H1 (cell line): ENCODE measurements at regions not wholly inside any gene's neighbourhood (a gene's known extent, or its start where the extent isn't known, plus 50 kb on each side); places are given as distances from the start of the nearest gene placed in this dataset.

Experiments used
- CEBPB ChIP-seq: IDR thresholded peaks from 2 replicates; pipeline ENCODE4 v1.6.1; 2012; ENCODE audit warnings: low read depth, low read length
- CHD2 ChIP-seq: IDR thresholded peaks from 2 replicates; pipeline ENCODE4 v1.6.1; 2012; ENCODE audit warnings: low read length, improper control_type of control experiment
- E2F6 ChIP-seq: IDR thresholded peaks from 2 replicates; pipeline ENCODE4 v1.6.1; 2012; ENCODE audit warnings: inconsistent platforms
- EGR1 ChIP-seq: IDR thresholded peaks from 2 replicates; pipeline ENCODE4 v1.6.1; 2011; ENCODE audit warnings: low read depth, low read length, borderline replicate concordance
- RNF2 ChIP-seq: fragments of 200-900, 300-1000 bp; sonication (generic); IDR thresholded peaks from 2 replicates; pipeline ENCODE4 v1.7.1; 2016; ENCODE audit warnings: borderline replicate concordance, low read depth, mild to moderate bottlenecking, antibody characterized with exemption, low read length; ENCODE audit not compliant: poor library complexity, severe bottlenecking; ENCODE audit errors: missing control alignments

GRCh38 chr11:97622795-97623194 is 1233.0 kb downstream of the JRKL start (continued):
- no peak for TF ChIP-seq CHD2
- no peak for TF ChIP-seq E2F6
- TF ChIP-seq RNF2: no peak
- no peak for TF ChIP-seq EGR1
- TF ChIP-seq CEBPB: no peak
